Ishikawa (cell line): ENCODE measurements at regions not wholly inside any gene's neighbourhood (a gene's known extent, or its start where the extent isn't known, plus 50 kb on each side); places are given as distances from the start of the nearest gene placed in this dataset.

Experiments
- CEBPB ChIP-seq: IDR thresholded peaks from 2 replicates; pipeline ENCODE4 v1.6.1; 2012
- CREB1 ChIP-seq: IDR thresholded peaks from 2 replicates; pipeline ENCODE4 v1.6.1; 2012; ENCODE audit warnings: low read depth
- EGR1 ChIP-seq: IDR thresholded peaks from 2 replicates; pipeline ENCODE4 v1.6.1; 2012
- EP300 ChIP-seq: IDR thresholded peaks from 2 replicates; pipeline ENCODE4 v1.6.1; 2012; ENCODE audit warnings: borderline replicate concordance
- FOXM1 ChIP-seq: IDR thresholded peaks from 2 replicates; pipeline ENCODE4 v1.6.1; 2012; ENCODE audit warnings: low read depth, borderline replicate concordance
- MAX ChIP-seq: IDR thresholded peaks from 2 replicates; pipeline ENCODE4 v1.6.1; 2012
- RAD21 ChIP-seq: IDR thresholded peaks from 2 replicates; pipeline ENCODE4 v1.6.1; 2012; ENCODE audit warnings: low read depth
- TCF12 ChIP-seq: IDR thresholded peaks from 2 replicates; pipeline ENCODE4 v1.6.1; 2012; ENCODE audit warnings: low read depth
- TEAD4 ChIP-seq: IDR thresholded peaks from 2 replicates; pipeline ENCODE4 v1.6.1; 2012
- USF1 ChIP-seq: IDR thresholded peaks from 2 replicates; pipeline ENCODE4 v1.6.1; 2012
- YY1 ChIP-seq: IDR thresholded peaks from 2 replicates; pipeline ENCODE4 v1.6.1; 2012; ENCODE audit warnings: low read depth
- ZBTB7A ChIP-seq: IDR thresholded peaks from 2 replicates; pipeline ENCODE4 v1.6.1; 2012; ENCODE audit warnings: low read depth
- TF ChIP-seq, protein P1 (sequence below): IDR thresholded peaks from 2 replicates; pipeline ENCODE4 v1.6.1; 2012; ENCODE audit warnings: low read depth, mild to moderate bottlenecking

DNA sequence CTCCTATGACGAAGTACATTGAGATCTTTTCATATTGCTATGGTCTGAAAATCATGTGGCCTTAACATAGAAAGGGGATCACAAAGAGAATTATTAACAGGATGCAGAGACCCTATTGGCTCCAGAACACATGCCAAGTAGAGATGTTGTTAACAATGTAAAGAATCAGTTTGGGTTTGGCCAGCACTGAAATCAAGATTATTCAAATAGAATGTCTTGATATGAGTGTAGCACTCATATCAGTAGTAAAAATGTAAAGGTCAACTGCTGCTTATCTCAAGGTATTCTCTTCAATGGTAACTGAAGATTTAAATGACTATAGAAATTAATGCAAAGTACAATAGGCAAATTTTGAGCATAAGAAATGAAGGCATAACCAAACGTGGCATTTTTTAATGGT is 262.8 kb downstream of the PTH2R start:
- TF ChIP-seq, protein P1, sequence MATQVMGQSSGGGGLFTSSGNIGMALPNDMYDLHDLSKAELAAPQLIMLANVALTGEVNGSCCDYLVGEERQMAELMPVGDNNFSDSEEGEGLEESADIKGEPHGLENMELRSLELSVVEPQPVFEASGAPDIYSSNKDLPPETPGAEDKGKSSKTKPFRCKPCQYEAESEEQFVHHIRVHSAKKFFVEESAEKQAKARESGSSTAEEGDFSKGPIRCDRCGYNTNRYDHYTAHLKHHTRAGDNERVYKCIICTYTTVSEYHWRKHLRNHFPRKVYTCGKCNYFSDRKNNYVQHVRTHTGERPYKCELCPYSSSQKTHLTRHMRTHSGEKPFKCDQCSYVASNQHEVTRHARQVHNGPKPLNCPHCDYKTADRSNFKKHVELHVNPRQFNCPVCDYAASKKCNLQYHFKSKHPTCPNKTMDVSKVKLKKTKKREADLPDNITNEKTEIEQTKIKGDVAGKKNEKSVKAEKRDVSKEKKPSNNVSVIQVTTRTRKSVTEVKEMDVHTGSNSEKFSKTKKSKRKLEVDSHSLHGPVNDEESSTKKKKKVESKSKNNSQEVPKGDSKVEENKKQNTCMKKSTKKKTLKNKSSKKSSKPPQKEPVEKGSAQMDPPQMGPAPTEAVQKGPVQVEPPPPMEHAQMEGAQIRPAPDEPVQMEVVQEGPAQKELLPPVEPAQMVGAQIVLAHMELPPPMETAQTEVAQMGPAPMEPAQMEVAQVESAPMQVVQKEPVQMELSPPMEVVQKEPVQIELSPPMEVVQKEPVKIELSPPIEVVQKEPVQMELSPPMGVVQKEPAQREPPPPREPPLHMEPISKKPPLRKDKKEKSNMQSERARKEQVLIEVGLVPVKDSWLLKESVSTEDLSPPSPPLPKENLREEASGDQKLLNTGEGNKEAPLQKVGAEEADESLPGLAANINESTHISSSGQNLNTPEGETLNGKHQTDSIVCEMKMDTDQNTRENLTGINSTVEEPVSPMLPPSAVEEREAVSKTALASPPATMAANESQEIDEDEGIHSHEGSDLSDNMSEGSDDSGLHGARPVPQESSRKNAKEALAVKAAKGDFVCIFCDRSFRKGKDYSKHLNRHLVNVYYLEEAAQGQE: no peak
- TF ChIP-seq RAD21: no peak
- no peak for TF ChIP-seq CREB1
- no peak for TF ChIP-seq EP300
- no peak for TF ChIP-seq CEBPB
- no peak for TF ChIP-seq MAX
- TF ChIP-seq USF1: no peak
- TF ChIP-seq TCF12: no peak
- no peak for TF ChIP-seq TEAD4
- TF ChIP-seq EGR1: no peak
- no peak for TF ChIP-seq FOXM1
- TF ChIP-seq ZBTB7A: no peak
- no peak for TF ChIP-seq YY1
